Natural killer cell (primary cell): ENCODE measurements at regions not wholly inside any gene's neighbourhood (a gene's known extent, or its start where the extent isn't known, plus 50 kb on each side); places are given as distances from the start of the nearest gene placed in this dataset.

ENCODE experiments used
- ATAC-seq, 3 donors: fragments of 150-1000 bp in 2 of 3; fragments of 200-7000 bp in 1 of 3; cut with Tn5 transposase; 1 replicate in 1 of 3; 2 replicates in 2 of 3; pipeline ENCODE4 v1.10.0; 2021; ENCODE audit warnings: mild to moderate bottlenecking in 2 of 3, moderate library complexity in 2 of 3
- DNase-seq, 2 donors: peaks; one replicate each; pipeline versions ENCODE4 v3.0.0 to v3.0.0-alpha.2; 2013 to 2021; ENCODE audit warnings: mixed read lengths in 1 of 2
- H3K27ac ChIP-seq: one replicate; pipeline ENCODE4 v1.5.1; 2013; ENCODE audit warnings: mild to moderate bottlenecking, low read length
- H3K27me3 ChIP-seq: one replicate; pipeline ENCODE4 v1.6.1; 2013; ENCODE audit warnings: low read length; ENCODE audit not compliant: control insufficient read depth, insufficient read depth
- H3K36me3 ChIP-seq: one replicate; pipeline ENCODE4 v1.6.1; 2013; ENCODE audit warnings: low read length; ENCODE audit not compliant: control insufficient read depth, insufficient read depth
- H3K4me1 ChIP-seq: one replicate; pipeline ENCODE4 v1.6.1; 2013; ENCODE audit warnings: low read length; ENCODE audit not compliant: control insufficient read depth, insufficient read depth
- H3K4me3 ChIP-seq: one replicate; pipeline ENCODE4 v1.5.1; 2013; ENCODE audit warnings: low read length
- H3K9me3 ChIP-seq: one replicate; pipeline ENCODE4 v1.6.1; 2013; ENCODE audit warnings: low read length; ENCODE audit not compliant: control insufficient read depth, insufficient read depth
- H3K27ac Mint-ChIP-seq, 2 donors: one replicate each; pipeline ENCODE4 v1.8.0; 2022; ENCODE audit warnings: mild to moderate bottlenecking in 2 of 2, mixed read lengths in 2 of 2, moderate library complexity in 1 of 2
- H3K27me3 Mint-ChIP-seq, 2 donors: one replicate each; pipeline ENCODE4 v1.8.0; 2022; ENCODE audit warnings: low read depth in 2 of 2, mixed read lengths in 2 of 2
- H3K36me3 Mint-ChIP-seq: one replicate; pipeline ENCODE4 v1.8.0; 2022; ENCODE audit warnings: mixed read lengths
- H3K4me1 Mint-ChIP-seq, 2 donors: one replicate each; pipeline ENCODE4 v1.8.0; 2022; ENCODE audit warnings: mixed read lengths in 2 of 2
- H3K4me3 Mint-ChIP-seq: one replicate; pipeline ENCODE4 v1.8.0; 2022; ENCODE audit warnings: mild to moderate bottlenecking, moderate library complexity, mixed read lengths
- H3K9me3 Mint-ChIP-seq, 2 donors: one replicate each; pipeline ENCODE4 v1.8.0; 2022; ENCODE audit warnings: mixed read lengths in 2 of 2
- WGBS: methylation state at CpG from one replicate; pipeline ENCODE4 v1.1.7; 2013; ENCODE audit warnings: missing lambda C conversion rate; ENCODE audit not compliant: insufficient coverage; 5-methylcytosine and 5-hydroxymethylcytosine counted together
- intact Hi-C: fragments of 100-400 bp; cut with micrococcal nuclease; formaldehyde crosslinking; loops from one replicate; pipeline ENCODE4 v1.14.2; 2022
- TF ChIP-seq, protein P1 (sequence below): fragments of 200-600 bp; IDR thresholded peaks from one replicate; pipeline ENCODE4 v1.8.0; 2022; ENCODE audit warnings: antibody characterized with exemption

DNA sequence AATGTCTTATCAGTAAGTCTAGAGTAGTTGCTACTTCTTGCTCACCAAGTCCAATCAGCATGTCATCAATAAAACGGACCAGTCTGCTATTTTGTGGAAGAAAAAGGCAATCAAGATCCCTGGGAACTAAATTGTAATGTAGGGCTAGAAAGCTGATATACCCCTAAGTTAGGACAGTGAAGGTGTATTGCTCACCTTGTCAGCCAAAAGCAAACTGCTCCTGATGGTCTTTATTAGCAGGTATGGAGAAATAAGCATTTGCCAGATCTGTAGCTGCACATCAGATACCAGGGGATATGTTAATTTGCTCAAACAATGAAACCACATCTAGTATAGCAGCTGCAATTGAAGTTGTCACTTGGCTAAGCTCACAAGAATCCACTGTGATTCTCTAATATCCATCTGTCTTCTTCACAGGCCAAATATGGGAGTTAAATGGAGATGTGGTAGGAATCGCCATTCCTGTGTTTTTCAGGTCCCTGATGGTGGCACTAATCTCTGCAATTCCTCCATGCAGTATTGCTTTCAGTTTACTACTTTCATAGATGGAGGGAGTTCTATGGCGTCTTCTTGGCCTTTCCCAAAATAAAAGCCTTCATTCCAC lies 75.0 kb downstream of the TMEM237 start:
- intact Hi-C loops: no loop called here
- DNase-seq (no peak), ATAC-seq (no peak)
- Histone ChIP-seq H3K27me3 (no peaks in the 10 kb centered on the region), H3K27ac (no peak overlapping the region), H3K4me1 (no peaks in the 10 kb centered on the region), H3K36me3 (no peaks in the 10 kb centered on the region), H3K4me3 (no peak overlapping the region), H3K9me3 (no peaks in the 10 kb centered on the region)
- no peak overlapping the region for H3K27ac Mint-ChIP-seq
- no peaks in the 10 kb centered on the region for H3K36me3 Mint-ChIP-seq
- WGBS: 93% methylated on average over 3 of the region's 3 CpGs
- H3K4me3 Mint-ChIP-seq: no peak overlapping the region
- no peaks in the 10 kb centered on the region for H3K4me1 Mint-ChIP-seq
- H3K9me3 Mint-ChIP-seq: no peaks in the 10 kb centered on the region
- TF ChIP-seq, protein P1, sequence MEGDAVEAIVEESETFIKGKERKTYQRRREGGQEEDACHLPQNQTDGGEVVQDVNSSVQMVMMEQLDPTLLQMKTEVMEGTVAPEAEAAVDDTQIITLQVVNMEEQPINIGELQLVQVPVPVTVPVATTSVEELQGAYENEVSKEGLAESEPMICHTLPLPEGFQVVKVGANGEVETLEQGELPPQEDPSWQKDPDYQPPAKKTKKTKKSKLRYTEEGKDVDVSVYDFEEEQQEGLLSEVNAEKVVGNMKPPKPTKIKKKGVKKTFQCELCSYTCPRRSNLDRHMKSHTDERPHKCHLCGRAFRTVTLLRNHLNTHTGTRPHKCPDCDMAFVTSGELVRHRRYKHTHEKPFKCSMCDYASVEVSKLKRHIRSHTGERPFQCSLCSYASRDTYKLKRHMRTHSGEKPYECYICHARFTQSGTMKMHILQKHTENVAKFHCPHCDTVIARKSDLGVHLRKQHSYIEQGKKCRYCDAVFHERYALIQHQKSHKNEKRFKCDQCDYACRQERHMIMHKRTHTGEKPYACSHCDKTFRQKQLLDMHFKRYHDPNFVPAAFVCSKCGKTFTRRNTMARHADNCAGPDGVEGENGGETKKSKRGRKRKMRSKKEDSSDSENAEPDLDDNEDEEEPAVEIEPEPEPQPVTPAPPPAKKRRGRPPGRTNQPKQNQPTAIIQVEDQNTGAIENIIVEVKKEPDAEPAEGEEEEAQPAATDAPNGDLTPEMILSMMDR: no peak
- no peaks in the 10 kb centered on the region for H3K27me3 Mint-ChIP-seq

DNA sequence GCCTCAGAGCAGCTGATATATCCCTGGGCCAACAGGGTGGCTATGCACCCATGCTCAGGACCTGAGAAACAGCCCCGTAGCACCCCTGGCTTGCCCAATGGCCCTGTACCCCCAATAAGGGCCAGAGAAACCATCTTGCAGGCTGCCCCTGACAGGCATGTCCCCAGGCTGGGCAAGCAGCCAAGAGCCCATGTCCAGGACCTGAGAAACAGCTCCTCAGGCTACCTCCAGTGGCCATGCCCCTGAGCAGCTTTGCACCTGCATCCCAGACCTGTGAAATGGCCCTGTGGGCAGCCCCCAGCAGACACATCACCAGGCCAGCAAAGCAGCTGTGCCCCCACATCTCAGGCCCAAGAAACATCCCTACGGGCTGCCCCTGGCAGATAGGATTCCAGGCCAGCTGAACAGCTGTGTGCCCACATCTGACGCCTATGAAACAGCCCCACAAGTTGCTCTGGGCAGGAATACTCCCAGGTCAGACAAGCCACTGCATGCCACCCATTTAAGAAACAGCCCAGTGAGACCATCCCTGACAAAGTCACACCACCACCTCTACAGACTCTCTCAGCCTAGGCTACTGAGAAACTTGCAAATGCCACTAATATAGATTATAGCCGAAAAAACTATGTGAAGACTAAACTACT lies 84.1 kb downstream of the TMEM237 start:
- H3K9me3 ChIP-seq: no peaks in the 10 kb centered on the region
- intact Hi-C loops: no loop called here
- WGBS: 89% methylated on average over 4 of the region's 4 CpGs
- no peaks in the 10 kb centered on the region for H3K36me3 Mint-ChIP-seq
- no peaks in the 10 kb centered on the region for H3K4me1 Mint-ChIP-seq
- no peaks in the 10 kb centered on the region for H3K9me3 Mint-ChIP-seq
- no peaks in the 10 kb centered on the region for H3K36me3 ChIP-seq
- no peaks in the 10 kb centered on the region for H3K4me1 ChIP-seq
- TF ChIP-seq, protein P1: no peak
- no peak overlapping the region for H3K27ac Mint-ChIP-seq
- H3K4me3 ChIP-seq: no peak overlapping the region
- peaks cover 0 to 3% of the 10 kb centered on the region in 2 donors for H3K27me3 Mint-ChIP-seq
- DNase-seq (no peak), ATAC-seq (no peak)
- no peaks in the 10 kb centered on the region for H3K27me3 ChIP-seq
- no peak overlapping the region for H3K27ac ChIP-seq
- H3K4me3 Mint-ChIP-seq: no peak overlapping the region

DNA sequence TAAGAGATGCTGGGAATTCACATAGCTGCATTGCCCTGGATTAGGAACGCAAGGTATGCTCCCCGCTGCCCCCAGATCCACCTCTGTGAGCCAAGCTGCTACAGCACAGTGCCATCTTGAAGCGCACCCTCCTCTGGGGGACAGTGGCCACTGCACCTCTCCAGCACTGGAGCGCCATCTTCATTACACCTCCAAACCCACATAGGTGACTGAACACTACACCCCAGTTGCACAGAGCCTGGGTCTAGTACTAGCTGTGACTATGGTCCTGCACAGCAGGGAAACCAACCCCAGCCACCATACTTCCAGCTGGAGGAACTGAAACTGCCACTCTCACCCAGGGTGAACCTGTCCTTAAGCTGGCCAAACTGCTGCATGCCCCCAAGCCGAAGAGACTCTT lies 84.6 kb downstream of the TMEM237 start:
- Histone ChIP-seq H3K9me3 (no peaks in the 10 kb centered on the region), H3K4me3 (no peak overlapping the region), H3K4me1 (no peaks in the 10 kb centered on the region), H3K36me3 (no peaks in the 10 kb centered on the region), H3K27ac (no peak overlapping the region), H3K27me3 (no peaks in the 10 kb centered on the region)
- Mint-ChIP-seq H3K4me3 (no peak overlapping the region), H3K27me3 (peaks cover 0 to 3% of the 10 kb centered on the region in 2 donors), H3K36me3 (no peaks in the 10 kb centered on the region), H3K27ac (no peak overlapping the region), H3K9me3 (no peaks in the 10 kb centered on the region), H3K4me1 (no peaks in the 10 kb centered on the region)
- intact Hi-C loops: no loop called here
- DNase-seq: no peak
- peak in 1 of 3 donors; percentile 30 for ATAC-seq
- 77% methylated on average over 5 of the region's 5 CpGs for WGBS
- TF ChIP-seq, protein P1: no peak

DNA sequence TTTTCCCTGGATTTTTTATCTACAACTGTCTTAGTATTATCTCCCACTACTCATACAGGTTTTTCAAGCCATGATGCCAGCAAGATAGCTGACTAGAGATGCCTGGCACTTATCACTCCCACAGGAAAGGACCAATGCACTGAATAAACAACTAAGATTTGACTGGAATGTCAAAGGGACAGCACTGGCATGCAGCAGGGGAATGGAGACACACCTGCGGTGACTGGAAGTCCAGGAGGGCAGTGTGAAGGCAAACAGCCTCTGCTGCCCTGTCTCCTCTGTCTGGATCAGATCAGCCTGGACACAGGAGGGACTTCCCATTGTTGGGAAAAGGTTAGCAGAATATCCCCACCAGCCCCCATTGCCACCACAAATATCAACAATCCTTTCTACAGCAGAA lies 85.1 kb downstream of the TMEM237 start:
- Histone ChIP-seq H3K36me3 (no peaks in the 10 kb centered on the region), H3K27me3 (no peaks in the 10 kb centered on the region), H3K27ac (no peak overlapping the region), H3K4me3 (no peak overlapping the region), H3K4me1 (no peaks in the 10 kb centered on the region), H3K9me3 (no peaks in the 10 kb centered on the region)
- no peaks in the 10 kb centered on the region for H3K36me3 Mint-ChIP-seq
- no peaks in the 10 kb centered on the region for H3K9me3 Mint-ChIP-seq
- H3K27me3 Mint-ChIP-seq: peaks cover 0 to 3% of the 10 kb centered on the region in 2 donors
- peak in 1 of 3 donors; percentile 17 for ATAC-seq
- TF ChIP-seq, protein P1: no peak
- WGBS: 87% methylated on average over 1 of the region's 1 CpG
- no peak overlapping the region for H3K27ac Mint-ChIP-seq
- intact Hi-C loops: no loop called here
- H3K4me3 Mint-ChIP-seq: no peak overlapping the region
- DNase-seq: no peak
- no peaks in the 10 kb centered on the region for H3K4me1 Mint-ChIP-seq
